Karpas-422 (cell line): ENCODE measurements at regions not wholly inside any gene's neighbourhood (a gene's known extent, or its start where the extent isn't known, plus 50 kb on each side); places are given as distances from the start of the nearest gene placed in this dataset.

Experiments used
- DNase-seq: peaks from one replicate; pipeline ENCODE4 v3.0.0-alpha.2; 2015
- H2AFZ ChIP-seq: fragments of 200-600 bp; sonication (generic); 2 replicates; pipeline ENCODE4 v1.6.1; 2014; ENCODE audit warnings: antibody characterized with exemption, low read length, mixed read lengths
- H3K27ac ChIP-seq: fragments of 200-600 bp; sonication (generic); 2 replicates; pipeline ENCODE4 v1.5.1; 2014; ENCODE audit warnings: mild to moderate bottlenecking, low read length, moderate library complexity
- H3K27me3 ChIP-seq: fragments of 200-600 bp; sonication (generic); 2 replicates; pipeline ENCODE4 v1.6.1; 2014; ENCODE audit warnings: low read length, mixed read lengths
- H3K36me3 ChIP-seq: fragments of 200-600 bp; sonication (generic); 2 replicates; pipeline ENCODE4 v1.6.1; 2014; ENCODE audit warnings: low read length, mixed read lengths; ENCODE audit not compliant: insufficient read depth
- H3K4me1 ChIP-seq: fragments of 200-600 bp; sonication (generic); 2 replicates; pipeline ENCODE4 v1.6.1; 2014; ENCODE audit warnings: mild to moderate bottlenecking, low read length, mixed read lengths
- H3K4me2 ChIP-seq: fragments of 200-600 bp; sonication (generic); 2 replicates; pipeline ENCODE4 v1.6.1; 2014; ENCODE audit warnings: low read length, low read depth, mild to moderate bottlenecking; ENCODE audit not compliant: poor library complexity, severe bottlenecking
- H3K4me3 ChIP-seq: fragments of 200-600 bp; sonication (generic); 2 replicates; pipeline ENCODE4 v1.5.1; 2014; ENCODE audit warnings: mild to moderate bottlenecking, antibody characterized with exemption, low read length, mixed read lengths
- H3K79me2 ChIP-seq: fragments of 200-600 bp; sonication (generic); 2 replicates; pipeline ENCODE4 v1.6.1; 2014; ENCODE audit warnings: mild to moderate bottlenecking, low read length, mixed read lengths
- H3K9ac ChIP-seq: fragments of 200-600 bp; sonication (generic); 2 replicates; pipeline ENCODE4 v1.6.0; 2014; ENCODE audit warnings: low read length
- H3K9me2 ChIP-seq: fragments of 200-600 bp; sonication (generic), shearing (Covaris generic); replicated peaks from 2 replicates; pipeline ENCODE4 v1.6.0; 2014; ENCODE audit warnings: mild to moderate bottlenecking, low read length, moderate library complexity; ENCODE audit not compliant: insufficient read depth
- H3K9me3 ChIP-seq: fragments of 300-700, 200-600 bp; sonication (generic); 2 replicates; pipeline ENCODE4 v1.6.1; 2014; ENCODE audit warnings: low read length, mixed read lengths
- H4K20me1 ChIP-seq: fragments of 200-600 bp; sonication (generic); 2 replicates; pipeline ENCODE4 v1.6.1; 2014; ENCODE audit warnings: mild to moderate bottlenecking, antibody characterized with exemption, low read length, low read depth; ENCODE audit not compliant: insufficient read depth

DNA sequence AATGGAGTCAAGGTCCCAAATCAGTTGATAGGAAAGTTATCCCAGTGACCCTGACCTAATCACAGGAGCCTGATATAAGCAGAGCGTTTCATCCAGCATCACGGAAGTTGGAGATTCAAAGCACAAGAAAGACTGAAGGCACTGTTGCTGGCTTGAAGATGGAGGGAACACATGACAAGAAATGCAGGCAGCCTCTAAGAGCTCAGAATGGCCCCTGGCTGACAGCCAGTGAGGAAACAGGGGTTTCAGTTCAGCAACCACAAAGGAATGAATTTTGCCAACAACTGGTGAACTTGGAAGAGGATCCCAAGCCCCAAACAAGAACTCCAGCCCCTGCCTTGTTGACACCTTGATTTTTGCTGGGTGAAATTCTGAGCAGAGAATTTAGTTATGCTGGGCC, 778.5 kb downstream of the MAFB start:
- no peak for DNase-seq
- Histone ChIP-seq H3K9me2 (no peaks in the 10 kb centered on the region), H3K4me3 (no peak overlapping the region), H3K4me1 (no peaks in the 10 kb centered on the region), H3K4me2 (no peak overlapping the region), H4K20me1 (no peaks in the 10 kb centered on the region), H3K27ac (no peak overlapping the region), H3K9me3 (no peaks in the 10 kb centered on the region), H2AFZ (no peak overlapping the region), H3K79me2 (no peaks in the 10 kb centered on the region), H3K36me3 (no peaks in the 10 kb centered on the region), H3K27me3 (no peaks in the 10 kb centered on the region), H3K9ac (no peak overlapping the region)

DNA sequence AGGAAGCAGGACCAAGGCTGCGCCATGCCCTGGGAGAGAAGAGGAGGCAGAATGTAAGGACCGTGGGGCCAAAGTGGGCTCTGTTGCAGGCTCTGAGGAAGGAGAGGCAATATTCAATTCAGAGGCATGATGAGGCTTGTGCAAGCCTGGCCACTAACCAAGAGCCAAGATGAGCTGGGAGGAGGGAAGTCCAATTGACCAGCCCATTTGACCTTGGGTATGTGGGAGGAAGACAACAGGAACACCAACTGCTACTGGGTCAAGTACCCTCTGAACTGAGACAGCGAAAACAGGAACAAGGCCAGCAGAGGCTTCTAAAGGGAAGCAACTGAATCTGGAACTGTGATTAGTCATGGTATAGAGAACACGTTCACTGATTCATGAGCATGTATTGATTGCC, 779.6 kb downstream of the MAFB start:
- no peak overlapping the region for H3K4me2 ChIP-seq
- no peaks in the 10 kb centered on the region for H3K9me2 ChIP-seq
- DNase-seq: no peak
- no peaks in the 10 kb centered on the region for H3K4me1 ChIP-seq
- no peak overlapping the region for H3K27ac ChIP-seq
- no peak overlapping the region for H3K4me3 ChIP-seq
- H3K9ac ChIP-seq: no peak overlapping the region
- H3K9me3 ChIP-seq: no peaks in the 10 kb centered on the region
- H3K27me3 ChIP-seq: no peaks in the 10 kb centered on the region
- no peaks in the 10 kb centered on the region for H3K36me3 ChIP-seq
- H4K20me1 ChIP-seq: no peaks in the 10 kb centered on the region
- no peaks in the 10 kb centered on the region for H3K79me2 ChIP-seq
- H2AFZ ChIP-seq: no peak overlapping the region

DNA sequence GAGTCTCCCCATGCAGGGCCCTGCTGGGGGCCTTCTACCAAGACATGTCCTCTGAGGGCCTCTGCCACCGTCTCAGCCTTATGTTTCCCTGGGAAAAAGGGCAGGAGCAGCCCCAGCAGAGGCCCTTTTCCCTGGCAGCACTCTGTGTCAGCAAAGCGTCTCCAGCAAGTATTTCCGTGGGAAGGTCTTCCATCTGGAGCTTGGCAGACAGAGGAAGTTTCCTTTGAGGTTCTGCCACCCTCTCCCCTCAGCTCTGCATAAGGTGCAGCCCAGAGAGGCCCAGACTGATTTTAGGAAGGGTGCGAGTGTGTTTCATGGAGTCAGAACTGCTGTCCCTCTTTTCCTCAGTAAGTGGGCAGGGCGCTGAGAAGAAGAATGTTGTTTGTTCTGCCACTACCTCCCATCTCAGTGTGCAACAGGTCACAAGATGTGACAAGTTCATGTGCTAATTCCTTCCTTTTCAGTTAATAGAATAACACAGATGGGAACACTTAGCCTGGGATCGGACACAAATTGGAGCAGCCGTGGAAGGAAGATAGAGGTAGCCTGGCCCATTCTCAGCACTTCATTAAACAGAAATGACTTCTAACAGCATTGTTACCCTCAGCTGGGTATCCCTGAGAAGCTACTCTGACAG, 784.4 kb downstream of the MAFB start:
- DNase-seq: no peak
- Histone ChIP-seq H2AFZ (no peak overlapping the region), H3K9me3 (no peaks in the 10 kb centered on the region), H3K36me3 (no peaks in the 10 kb centered on the region), H3K79me2 (no peaks in the 10 kb centered on the region), H3K27me3 (no peaks in the 10 kb centered on the region), H4K20me1 (no peaks in the 10 kb centered on the region), H3K27ac (no peak overlapping the region), H3K4me2 (no peak overlapping the region), H3K4me3 (no peak overlapping the region), H3K9me2 (no peaks in the 10 kb centered on the region), H3K9ac (no peak overlapping the region), H3K4me1 (no peaks in the 10 kb centered on the region)

DNA sequence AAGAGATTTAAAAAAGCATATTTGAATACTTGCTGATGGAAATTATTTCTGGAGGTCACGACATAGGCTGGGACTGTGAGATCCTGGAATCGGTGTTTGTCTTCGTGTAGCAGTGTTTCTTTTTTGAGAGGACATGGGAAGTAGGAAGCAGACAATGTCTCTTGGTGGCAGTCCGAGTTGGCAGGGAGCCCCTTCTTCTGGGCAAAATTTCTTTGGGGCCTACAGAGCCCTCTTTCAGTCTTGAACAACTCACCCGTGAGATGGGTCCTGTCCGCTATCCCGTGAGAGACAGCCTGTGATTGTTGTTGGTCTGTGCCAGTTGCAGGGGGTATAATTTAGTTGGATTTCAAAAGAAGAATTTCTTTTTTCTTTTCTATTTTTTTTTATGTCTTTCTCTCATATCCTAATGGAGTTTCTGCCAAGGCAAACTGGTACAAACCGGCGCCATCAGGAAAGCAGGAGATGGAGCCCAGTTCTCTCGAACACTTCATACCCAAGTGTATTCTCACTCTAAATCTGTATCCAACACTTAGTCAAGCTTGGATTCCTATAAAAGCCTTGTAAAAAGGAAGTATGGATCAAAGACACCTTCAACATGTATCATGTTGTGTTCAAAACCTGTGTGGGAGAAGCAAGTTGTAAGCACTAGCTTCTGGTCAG, 785.1 kb downstream of the MAFB start:
- Histone ChIP-seq H3K9ac (no peak overlapping the region), H4K20me1 (no peaks in the 10 kb centered on the region), H3K4me3 (no peak overlapping the region), H3K79me2 (no peaks in the 10 kb centered on the region), H3K27ac (no peak overlapping the region), H3K9me2 (no peaks in the 10 kb centered on the region), H3K4me1 (no peaks in the 10 kb centered on the region), H3K36me3 (no peaks in the 10 kb centered on the region), H3K27me3 (no peaks in the 10 kb centered on the region), H2AFZ (no peak overlapping the region), H3K4me2 (no peak overlapping the region), H3K9me3 (no peaks in the 10 kb centered on the region)
- no peak for DNase-seq

DNA sequence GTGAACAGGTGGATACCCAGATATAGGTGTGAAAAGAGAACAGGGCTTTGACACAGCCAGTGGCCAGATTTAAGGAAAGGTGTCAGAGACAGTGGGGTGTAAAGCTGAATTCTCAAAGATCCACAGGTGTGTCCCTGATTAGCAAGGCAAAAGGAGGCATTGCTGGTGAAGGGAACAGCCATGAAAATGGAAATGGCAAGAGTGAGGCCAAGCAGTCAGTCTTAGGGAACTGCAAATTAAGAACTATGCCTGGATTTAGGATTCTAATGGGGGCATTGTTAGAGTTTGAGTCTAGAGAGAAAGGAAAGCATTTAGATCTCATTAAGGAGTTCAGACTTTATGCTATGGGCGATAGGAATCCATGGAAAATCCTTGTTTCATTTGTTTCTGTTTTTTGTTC, 789.2 kb downstream of the MAFB start:
- DNase-seq: no peak
- no peak overlapping the region for H3K27ac ChIP-seq
- H3K27me3 ChIP-seq: 0 out of 2 replicates have a peak, but pooled peaks cover 4% of the 10 kb centered on the region
- no peaks in the 10 kb centered on the region for H3K9me2 ChIP-seq
- no peak overlapping the region for H3K4me2 ChIP-seq
- no peaks in the 10 kb centered on the region for H4K20me1 ChIP-seq
- no peak overlapping the region for H2AFZ ChIP-seq
- H3K9me3 ChIP-seq: no peaks in the 10 kb centered on the region
- no peak overlapping the region for H3K4me3 ChIP-seq
- no peaks in the 10 kb centered on the region for H3K4me1 ChIP-seq
- H3K36me3 ChIP-seq: no peaks in the 10 kb centered on the region
- H3K79me2 ChIP-seq: no peaks in the 10 kb centered on the region
- no peak overlapping the region for H3K9ac ChIP-seq

DNA sequence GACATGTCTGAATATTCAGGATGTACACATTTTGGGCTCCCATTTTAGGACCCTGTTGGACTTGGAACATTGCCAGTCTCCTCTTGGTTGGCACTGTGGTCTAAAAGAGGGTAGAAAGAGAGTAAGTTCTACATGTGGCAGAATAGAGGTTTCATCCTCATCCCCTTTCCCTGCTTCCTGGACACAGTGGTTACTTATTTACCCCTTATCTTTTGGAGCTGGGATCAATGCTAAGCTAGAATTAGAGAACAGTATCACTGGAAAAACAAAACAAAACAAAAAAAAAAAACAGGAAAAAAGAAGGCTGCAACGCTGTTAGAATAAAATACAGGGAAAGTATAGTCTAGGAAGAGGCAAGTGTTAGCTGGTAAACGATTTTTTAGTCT, 790.6 kb downstream of the MAFB start:
- H3K4me3 ChIP-seq: no peak overlapping the region
- H4K20me1 ChIP-seq: no peaks in the 10 kb centered on the region
- no peak overlapping the region for H3K27ac ChIP-seq
- H3K9me2 ChIP-seq: no peaks in the 10 kb centered on the region
- no peaks in the 10 kb centered on the region for H3K79me2 ChIP-seq
- H3K27me3 ChIP-seq: 0 out of 2 replicates have a peak, but pooled peaks cover 4% of the 10 kb centered on the region
- no peak for DNase-seq
- no peaks in the 10 kb centered on the region for H3K9me3 ChIP-seq
- no peak overlapping the region for H2AFZ ChIP-seq
- no peaks in the 10 kb centered on the region for H3K4me1 ChIP-seq
- H3K9ac ChIP-seq: no peak overlapping the region
- no peak overlapping the region for H3K4me2 ChIP-seq
- H3K36me3 ChIP-seq: no peaks in the 10 kb centered on the region

DNA sequence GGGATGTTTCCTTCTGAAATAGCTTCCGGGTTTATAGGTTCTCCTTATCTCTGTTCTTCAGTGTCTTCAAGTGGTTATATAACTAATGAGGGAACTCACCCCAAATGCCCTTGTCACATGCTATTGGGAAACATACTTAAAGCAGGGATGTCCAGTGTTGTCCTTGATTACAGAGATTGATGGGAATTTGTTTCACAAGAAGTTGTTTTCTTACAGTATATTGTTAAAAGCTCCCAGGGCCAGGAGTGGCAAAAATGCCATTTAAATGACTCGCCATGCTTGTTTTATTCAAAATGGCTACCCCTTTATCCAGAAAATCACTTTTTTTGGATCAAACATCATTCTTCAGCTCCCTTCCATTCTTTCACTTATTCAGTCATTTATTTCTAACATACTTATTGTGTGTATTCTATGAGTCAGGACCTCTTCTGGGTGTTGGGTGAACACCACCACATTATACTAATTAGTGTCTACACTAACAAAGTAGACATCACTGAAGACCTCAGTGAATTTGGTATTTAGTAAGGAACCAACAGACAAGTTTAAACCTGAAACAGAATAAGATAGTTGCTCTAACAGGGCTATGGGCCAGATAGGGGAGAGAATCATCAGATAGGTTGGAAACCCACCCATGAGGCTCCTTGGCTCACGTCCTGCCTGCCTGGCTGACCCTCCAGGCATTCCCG, 791.1 kb downstream of the MAFB start:
- Histone ChIP-seq H3K79me2 (no peaks in the 10 kb centered on the region), H2AFZ (no peak overlapping the region), H3K4me3 (no peak overlapping the region), H3K9me2 (no peaks in the 10 kb centered on the region), H3K36me3 (no peaks in the 10 kb centered on the region), H3K27ac (no peak overlapping the region), H3K27me3 (0 out of 2 replicates have a peak, but pooled peaks cover 4% of the 10 kb centered on the region), H4K20me1 (no peaks in the 10 kb centered on the region), H3K4me2 (no peak overlapping the region), H3K4me1 (no peaks in the 10 kb centered on the region), H3K9me3 (no peaks in the 10 kb centered on the region), H3K9ac (no peak overlapping the region)
- DNase-seq: no peak

DNA sequence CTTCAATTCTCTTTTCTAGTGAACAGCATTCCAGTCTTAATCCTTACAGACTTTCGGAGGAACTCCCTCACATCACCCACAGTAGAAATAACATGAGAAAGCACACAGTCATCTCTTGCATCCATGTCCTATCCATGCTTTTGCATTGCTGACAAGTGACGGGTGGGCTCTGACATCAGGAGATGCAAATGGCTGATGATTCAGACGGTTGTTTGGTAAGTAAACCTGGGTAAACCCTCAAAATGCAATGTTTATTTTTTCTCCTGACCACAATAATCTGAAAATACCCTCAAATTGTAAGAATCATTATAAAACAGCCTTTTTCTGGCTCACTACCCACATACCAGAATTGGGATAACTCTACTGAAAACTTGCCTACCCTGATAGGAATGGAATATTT, 792.0 kb downstream of the MAFB start:
- no peak overlapping the region for H3K27ac ChIP-seq
- no peaks in the 10 kb centered on the region for H3K36me3 ChIP-seq
- no peaks in the 10 kb centered on the region for H3K79me2 ChIP-seq
- no peaks in the 10 kb centered on the region for H4K20me1 ChIP-seq
- 0 out of 2 replicates have a peak, but pooled peaks cover 4% of the 10 kb centered on the region for H3K27me3 ChIP-seq
- no peaks in the 10 kb centered on the region for H3K9me2 ChIP-seq
- H3K4me2 ChIP-seq: no peak overlapping the region
- no peak for DNase-seq
- no peaks in the 10 kb centered on the region for H3K9me3 ChIP-seq
- no peaks in the 10 kb centered on the region for H3K4me1 ChIP-seq
- H3K4me3 ChIP-seq: no peak overlapping the region
- no peak overlapping the region for H3K9ac ChIP-seq
- H2AFZ ChIP-seq: no peak overlapping the region
